Ishikawa (cell line): ENCODE measurements at regions not wholly inside any gene's neighbourhood (a gene's known extent, or its start where the extent isn't known, plus 50 kb on each side); places are given as distances from the start of the nearest gene placed in this dataset.

Experiments
- CEBPB ChIP-seq: IDR thresholded peaks from 2 replicates; pipeline ENCODE4 v1.6.1; 2012
- EGR1 ChIP-seq: IDR thresholded peaks from 2 replicates; pipeline ENCODE4 v1.6.1; 2012
- EP300 ChIP-seq: IDR thresholded peaks from 2 replicates; pipeline ENCODE4 v1.6.1; 2012; ENCODE audit warnings: borderline replicate concordance
- TAF1 ChIP-seq: IDR thresholded peaks from 2 replicates; pipeline ENCODE4 v1.6.1; 2012; ENCODE audit warnings: low read depth, mild to moderate bottlenecking
- TCF12 ChIP-seq: IDR thresholded peaks from 2 replicates; pipeline ENCODE4 v1.6.1; 2012; ENCODE audit warnings: low read depth
- TEAD4 ChIP-seq: IDR thresholded peaks from 2 replicates; pipeline ENCODE4 v1.6.1; 2012
- YY1 ChIP-seq: IDR thresholded peaks from 2 replicates; pipeline ENCODE4 v1.6.1; 2012; ENCODE audit warnings: low read depth
- TF ChIP-seq, protein P1 (sequence below): IDR thresholded peaks from 2 replicates; pipeline ENCODE4 v1.6.1; 2012
- TF ChIP-seq, protein P2 (sequence below): IDR thresholded peaks from 2 replicates; pipeline ENCODE4 v1.6.1; 2012
- TF ChIP-seq, protein P3 (sequence below): IDR thresholded peaks from 2 replicates; pipeline ENCODE4 v1.6.1; 2012; ENCODE audit warnings: low read depth, mild to moderate bottlenecking

GRCh38 chr15:58298879-58299850 lies 132.6 kb upstream of the LIPC start:
- TF ChIP-seq TCF12 (no peak), EP300 (no peak), TAF1 (no peak), YY1 (no peak), CEBPB (no peak), TEAD4 (no peak), EGR1 (no peak)
- TF ChIP-seq, protein P1, sequence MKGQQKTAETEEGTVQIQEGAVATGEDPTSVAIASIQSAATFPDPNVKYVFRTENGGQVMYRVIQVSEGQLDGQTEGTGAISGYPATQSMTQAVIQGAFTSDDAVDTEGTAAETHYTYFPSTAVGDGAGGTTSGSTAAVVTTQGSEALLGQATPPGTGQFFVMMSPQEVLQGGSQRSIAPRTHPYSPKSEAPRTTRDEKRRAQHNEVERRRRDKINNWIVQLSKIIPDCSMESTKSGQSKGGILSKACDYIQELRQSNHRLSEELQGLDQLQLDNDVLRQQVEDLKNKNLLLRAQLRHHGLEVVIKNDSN = no peak
- TF ChIP-seq, protein P2, sequence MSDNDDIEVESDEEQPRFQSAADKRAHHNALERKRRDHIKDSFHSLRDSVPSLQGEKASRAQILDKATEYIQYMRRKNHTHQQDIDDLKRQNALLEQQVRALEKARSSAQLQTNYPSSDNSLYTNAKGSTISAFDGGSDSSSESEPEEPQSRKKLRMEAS = no peak
- TF ChIP-seq, protein P3, sequence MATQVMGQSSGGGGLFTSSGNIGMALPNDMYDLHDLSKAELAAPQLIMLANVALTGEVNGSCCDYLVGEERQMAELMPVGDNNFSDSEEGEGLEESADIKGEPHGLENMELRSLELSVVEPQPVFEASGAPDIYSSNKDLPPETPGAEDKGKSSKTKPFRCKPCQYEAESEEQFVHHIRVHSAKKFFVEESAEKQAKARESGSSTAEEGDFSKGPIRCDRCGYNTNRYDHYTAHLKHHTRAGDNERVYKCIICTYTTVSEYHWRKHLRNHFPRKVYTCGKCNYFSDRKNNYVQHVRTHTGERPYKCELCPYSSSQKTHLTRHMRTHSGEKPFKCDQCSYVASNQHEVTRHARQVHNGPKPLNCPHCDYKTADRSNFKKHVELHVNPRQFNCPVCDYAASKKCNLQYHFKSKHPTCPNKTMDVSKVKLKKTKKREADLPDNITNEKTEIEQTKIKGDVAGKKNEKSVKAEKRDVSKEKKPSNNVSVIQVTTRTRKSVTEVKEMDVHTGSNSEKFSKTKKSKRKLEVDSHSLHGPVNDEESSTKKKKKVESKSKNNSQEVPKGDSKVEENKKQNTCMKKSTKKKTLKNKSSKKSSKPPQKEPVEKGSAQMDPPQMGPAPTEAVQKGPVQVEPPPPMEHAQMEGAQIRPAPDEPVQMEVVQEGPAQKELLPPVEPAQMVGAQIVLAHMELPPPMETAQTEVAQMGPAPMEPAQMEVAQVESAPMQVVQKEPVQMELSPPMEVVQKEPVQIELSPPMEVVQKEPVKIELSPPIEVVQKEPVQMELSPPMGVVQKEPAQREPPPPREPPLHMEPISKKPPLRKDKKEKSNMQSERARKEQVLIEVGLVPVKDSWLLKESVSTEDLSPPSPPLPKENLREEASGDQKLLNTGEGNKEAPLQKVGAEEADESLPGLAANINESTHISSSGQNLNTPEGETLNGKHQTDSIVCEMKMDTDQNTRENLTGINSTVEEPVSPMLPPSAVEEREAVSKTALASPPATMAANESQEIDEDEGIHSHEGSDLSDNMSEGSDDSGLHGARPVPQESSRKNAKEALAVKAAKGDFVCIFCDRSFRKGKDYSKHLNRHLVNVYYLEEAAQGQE = no peak
